22Rv1 (cell line): ENCODE measurements at regions not wholly inside any gene's neighbourhood (a gene's known extent, or its start where the extent isn't known, plus 50 kb on each side); places are given as distances from the start of the nearest gene placed in this dataset.

Experiments used
- ZFX ChIP-seq: fragments of 450-650 bp; IDR thresholded peaks from 2 replicates; pipeline ENCODE4 v1.6.1; 2017; ENCODE audit warnings: antibody characterized with exemption, borderline replicate concordance
- TF ChIP-seq, protein P1 (sequence below): fragments of 450-650 bp; IDR thresholded peaks from 2 replicates; pipeline ENCODE4 v1.5.1; 2017; ENCODE audit warnings: mild to moderate bottlenecking

- TF ChIP-seq, protein P1, sequence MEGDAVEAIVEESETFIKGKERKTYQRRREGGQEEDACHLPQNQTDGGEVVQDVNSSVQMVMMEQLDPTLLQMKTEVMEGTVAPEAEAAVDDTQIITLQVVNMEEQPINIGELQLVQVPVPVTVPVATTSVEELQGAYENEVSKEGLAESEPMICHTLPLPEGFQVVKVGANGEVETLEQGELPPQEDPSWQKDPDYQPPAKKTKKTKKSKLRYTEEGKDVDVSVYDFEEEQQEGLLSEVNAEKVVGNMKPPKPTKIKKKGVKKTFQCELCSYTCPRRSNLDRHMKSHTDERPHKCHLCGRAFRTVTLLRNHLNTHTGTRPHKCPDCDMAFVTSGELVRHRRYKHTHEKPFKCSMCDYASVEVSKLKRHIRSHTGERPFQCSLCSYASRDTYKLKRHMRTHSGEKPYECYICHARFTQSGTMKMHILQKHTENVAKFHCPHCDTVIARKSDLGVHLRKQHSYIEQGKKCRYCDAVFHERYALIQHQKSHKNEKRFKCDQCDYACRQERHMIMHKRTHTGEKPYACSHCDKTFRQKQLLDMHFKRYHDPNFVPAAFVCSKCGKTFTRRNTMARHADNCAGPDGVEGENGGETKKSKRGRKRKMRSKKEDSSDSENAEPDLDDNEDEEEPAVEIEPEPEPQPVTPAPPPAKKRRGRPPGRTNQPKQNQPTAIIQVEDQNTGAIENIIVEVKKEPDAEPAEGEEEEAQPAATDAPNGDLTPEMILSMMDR = no peak
- no peak for TF ChIP-seq ZFX
Observed at GRCh38 chr4:178083968-178084367, 641.7 kb upstream of the AGA start.
